MM.1S (cell line): ENCODE measurements at regions not wholly inside any gene's neighbourhood (a gene's known extent, or its start where the extent isn't known, plus 50 kb on each side); places are given as distances from the start of the nearest gene placed in this dataset.

Experiments
- CTCF ChIP-seq: fragments of 300-600 bp; sonication (generic); IDR thresholded peaks from 2 replicates; pipeline ENCODE4 v1.5.1; 2016; ENCODE audit warnings: antibody characterized with exemption, low read length, mixed read lengths
- EZH2 ChIP-seq: fragments of 300-600 bp; sonication (generic); optimal IDR thresholded peaks from 2 replicates; pipeline ENCODE3; 2017; ENCODE audit warnings: low read depth, mild to moderate bottlenecking, antibody characterized with exemption, low read length, mixed read lengths

GRCh38 chr12:107580750-107581618 is 104.6 kb upstream of the PWP1 start:
- TF ChIP-seq CTCF (no peak), EZH2 (no peak)
